CMK (cell line): ENCODE measurements at regions not wholly inside any gene's neighbourhood (a gene's known extent, or its start where the extent isn't known, plus 50 kb on each side); places are given as distances from the start of the nearest gene placed in this dataset.
"Not testable (repeated sequence)": the region's sequence is repeated elsewhere in the genome, so short reads cannot be mapped to it uniquely, and the experiment has no call there.

Experiments used
- DNase-seq: peaks from one replicate; pipeline ENCODE4 v3.0.0-alpha.2; 2010; ENCODE audit warnings: low read depth

- peak; percentile 27 for DNase-seq
These were observed 52.7 kb upstream of the PLA2G4A start for GRCh38 chr1:186775881-186776560.

- DNase-seq: no peak
These were observed 53.7 kb upstream of the PLA2G4A start for GRCh38 chr1:186775036-186775435.

- DNase-seq: no peak
These were observed 56.5 kb upstream of the PLA2G4A start for GRCh38 chr1:186772228-186772627.

GRCh38 chr1:186770421-186770820 lies 58.3 kb upstream of the PLA2G4A start:
- no peak for DNase-seq

GRCh38 chr1:186768906-186769305 lies 59.8 kb upstream of the PLA2G4A start:
- DNase-seq: no peak

GRCh38 chr1:186765446-186765845 lies 63.3 kb upstream of the PLA2G4A start:
- DNase-seq: no peak

- no peak for DNase-seq
These were observed 65.6 kb upstream of the PLA2G4A start for GRCh38 chr1:186763107-186763506.

GRCh38 chr1:186762653-186763052 lies 66.1 kb upstream of the PLA2G4A start:
- no peak for DNase-seq

GRCh38 chr1:186761358-186761757 lies 67.4 kb upstream of the PLA2G4A start:
- no peak for DNase-seq

- DNase-seq: peak; percentile 90
These were observed 68.3 kb upstream of the PLA2G4A start for GRCh38 chr1:186760446-186760845.

- not testable (repeated sequence) for DNase-seq
These were observed 69.7 kb upstream of the PLA2G4A start for GRCh38 chr1:186758896-186759606.

- no peak for DNase-seq
These were observed 70.9 kb upstream of the PLA2G4A start for GRCh38 chr1:186757851-186758250.

- DNase-seq: no peak
These were observed 74.1 kb upstream of the PLA2G4A start for GRCh38 chr1:186754542-186755145.

GRCh38 chr1:186753241-186753640 lies 73.0 kb upstream of the PTGS2 start:
- DNase-seq: no peak

GRCh38 chr1:186750257-186750656 lies 70.0 kb upstream of the PTGS2 start:
- DNase-seq: no peak

- no peak for DNase-seq
These were observed 69.6 kb upstream of the PTGS2 start for GRCh38 chr1:186749820-186750219.

- DNase-seq: no peak
These were observed 67.4 kb upstream of the PTGS2 start for GRCh38 chr1:186747661-186748060.

GRCh38 chr1:186745531-186746146 lies 65.4 kb upstream of the PTGS2 start:
- no peak for DNase-seq

GRCh38 chr1:186741640-186742039 lies 61.4 kb upstream of the PTGS2 start:
- DNase-seq: no peak

GRCh38 chr1:186740324-186740723 lies 60.1 kb upstream of the PTGS2 start:
- DNase-seq: no peak

GRCh38 chr1:186739515-186739914 lies 59.3 kb upstream of the PTGS2 start:
- DNase-seq: no peak

GRCh38 chr1:186738926-186739325 lies 58.7 kb upstream of the PTGS2 start:
- no peak for DNase-seq
